ENCODE measurements at regions not wholly inside any gene's neighbourhood (a gene's known extent, or its start where the extent isn't known, plus 50 kb on each side); places are given as distances from the start of the nearest gene placed in this dataset.

GRCh38 chr9:105928416-105928815, 234.1 kb downstream of the TMEM38B start:
- DNase-seq, result no peak

GRCh38 chr9:105930011-105930627, 235.8 kb downstream of the TMEM38B start:
- no peak for DNase-seq

- no peak for DNase-seq
Measured at GRCh38 chr9:105932276-105932675, 237.9 kb downstream of the TMEM38B start.

GRCh38 chr9:105950448-105950847, 256.1 kb downstream of the TMEM38B start:
- no peak for DNase-seq

GRCh38 chr9:105950894-105951293, 256.6 kb downstream of the TMEM38B start:
- DNase-seq, result no peak

- DNase-seq, result no peak
Measured at GRCh38 chr9:105954517-105954916, 260.2 kb downstream of the TMEM38B start.

GRCh38 chr9:105957830-105958229, 263.5 kb downstream of the TMEM38B start:
- DNase-seq, result no peak

- DNase-seq, result no peak
Measured at GRCh38 chr9:105958587-105958986, 264.2 kb downstream of the TMEM38B start.

GRCh38 chr9:105959531-105959930, 265.2 kb downstream of the TMEM38B start:
- no peak for DNase-seq

- DNase-seq, result no peak
Measured at GRCh38 chr9:105963343-105964099, 269.2 kb downstream of the TMEM38B start.

GRCh38 chr9:105964156-105964555, 269.8 kb downstream of the TMEM38B start:
- DNase-seq, result no peak

GRCh38 chr9:105966834-105967233, 272.5 kb downstream of the TMEM38B start:
- DNase-seq, result no peak

- no peak for DNase-seq
Measured at GRCh38 chr9:105967248-105967647, 272.9 kb downstream of the TMEM38B start.

- no peak for DNase-seq
Measured at GRCh38 chr9:105967797-105968196, 273.5 kb downstream of the TMEM38B start.

GRCh38 chr9:105968811-105969466, 274.6 kb downstream of the TMEM38B start:
- no peak for DNase-seq

GRCh38 chr9:105969636-105970035, 275.3 kb downstream of the TMEM38B start:
- no peak for DNase-seq

- no peak for DNase-seq
Measured at GRCh38 chr9:105971986-105972385, 277.6 kb downstream of the TMEM38B start.

- DNase-seq, result no peak
Measured at GRCh38 chr9:105972466-105973204, 278.3 kb downstream of the TMEM38B start.

- no peak for DNase-seq
Measured at GRCh38 chr9:105973951-105974351, 279.6 kb downstream of the TMEM38B start.

GRCh38 chr9:105975886-105976645, 281.7 kb downstream of the TMEM38B start:
- DNase-seq, result no peak

GRCh38 chr9:105978336-105978735, 284.0 kb downstream of the TMEM38B start:
- no peak for DNase-seq

- no peak for DNase-seq
Measured at GRCh38 chr9:105978826-105979225, 284.5 kb downstream of the TMEM38B start.

- no peak for DNase-seq
Measured at GRCh38 chr9:105979290-105979689, 284.9 kb downstream of the TMEM38B start.
